PFSK-1 (cell line): ENCODE measurements at regions not wholly inside any gene's neighbourhood (a gene's known extent, or its start where the extent isn't known, plus 50 kb on each side); places are given as distances from the start of the nearest gene placed in this dataset.

Experiments used
- POLR2AphosphoS5 ChIP-seq: IDR thresholded peaks from 2 replicates; pipeline ENCODE4 v1.6.1; 2012; ENCODE audit warnings: low read depth, mild to moderate bottlenecking, control low read depth, low read length, moderate library complexity
- SIN3A ChIP-seq: IDR thresholded peaks from 2 replicates; pipeline ENCODE4 v1.6.1; 2012; ENCODE audit warnings: mild to moderate bottlenecking, low read length, moderate library complexity, borderline replicate concordance; ENCODE audit not compliant: insufficient read depth
- TF ChIP-seq, protein P1 (sequence below), 2 experiments: IDR thresholded peaks; 2 replicates each; pipeline versions ENCODE4 v1.6.1 to v1.8.0; 2011 to 2012; ENCODE audit warnings: low read depth in 2 of 2, low read length in 2 of 2, control low read depth in 1 of 2, inconsistent platforms in 1 of 2, mild to moderate bottlenecking in 1 of 2, moderate library complexity in 1 of 2; ENCODE audit not compliant: insufficient read depth in 1 of 2

GRCh38 chr10:4707221-4707620 is 118.8 kb upstream of the AKR1E2 start:
- TF ChIP-seq SIN3A (no peak), POLR2AphosphoS5 (no peak)
- TF ChIP-seq, protein P1, sequence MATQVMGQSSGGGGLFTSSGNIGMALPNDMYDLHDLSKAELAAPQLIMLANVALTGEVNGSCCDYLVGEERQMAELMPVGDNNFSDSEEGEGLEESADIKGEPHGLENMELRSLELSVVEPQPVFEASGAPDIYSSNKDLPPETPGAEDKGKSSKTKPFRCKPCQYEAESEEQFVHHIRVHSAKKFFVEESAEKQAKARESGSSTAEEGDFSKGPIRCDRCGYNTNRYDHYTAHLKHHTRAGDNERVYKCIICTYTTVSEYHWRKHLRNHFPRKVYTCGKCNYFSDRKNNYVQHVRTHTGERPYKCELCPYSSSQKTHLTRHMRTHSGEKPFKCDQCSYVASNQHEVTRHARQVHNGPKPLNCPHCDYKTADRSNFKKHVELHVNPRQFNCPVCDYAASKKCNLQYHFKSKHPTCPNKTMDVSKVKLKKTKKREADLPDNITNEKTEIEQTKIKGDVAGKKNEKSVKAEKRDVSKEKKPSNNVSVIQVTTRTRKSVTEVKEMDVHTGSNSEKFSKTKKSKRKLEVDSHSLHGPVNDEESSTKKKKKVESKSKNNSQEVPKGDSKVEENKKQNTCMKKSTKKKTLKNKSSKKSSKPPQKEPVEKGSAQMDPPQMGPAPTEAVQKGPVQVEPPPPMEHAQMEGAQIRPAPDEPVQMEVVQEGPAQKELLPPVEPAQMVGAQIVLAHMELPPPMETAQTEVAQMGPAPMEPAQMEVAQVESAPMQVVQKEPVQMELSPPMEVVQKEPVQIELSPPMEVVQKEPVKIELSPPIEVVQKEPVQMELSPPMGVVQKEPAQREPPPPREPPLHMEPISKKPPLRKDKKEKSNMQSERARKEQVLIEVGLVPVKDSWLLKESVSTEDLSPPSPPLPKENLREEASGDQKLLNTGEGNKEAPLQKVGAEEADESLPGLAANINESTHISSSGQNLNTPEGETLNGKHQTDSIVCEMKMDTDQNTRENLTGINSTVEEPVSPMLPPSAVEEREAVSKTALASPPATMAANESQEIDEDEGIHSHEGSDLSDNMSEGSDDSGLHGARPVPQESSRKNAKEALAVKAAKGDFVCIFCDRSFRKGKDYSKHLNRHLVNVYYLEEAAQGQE (IDR thresholded peaks at IDR 0.05; ENCODE audit: insufficient read depth in 1 of 2, low read depth in 2 of 2, low read length in 2 of 2) = no peak
